SU-DHL-6 (cell line): ENCODE measurements at regions not wholly inside any gene's neighbourhood (a gene's known extent, or its start where the extent isn't known, plus 50 kb on each side); places are given as distances from the start of the nearest gene placed in this dataset.

ENCODE experiments used
- H2AFZ ChIP-seq: fragments of 200-600 bp; sonication (generic); 2 replicates; pipeline ENCODE4 v1.6.1; 2014; ENCODE audit warnings: low read depth, mild to moderate bottlenecking, moderate library complexity, mixed read lengths, antibody characterized with exemption, low read length; ENCODE audit not compliant: severe bottlenecking
- H3F3A ChIP-seq: fragments of 200-600 bp; shearing (Covaris generic); 2 replicates; pipeline ENCODE4 v1.6.0; 2016; ENCODE audit warnings: antibody characterized with exemption, mild to moderate bottlenecking; ENCODE audit not compliant: insufficient read depth
- H3K27ac ChIP-seq: fragments of 200-600 bp; sonication (generic); 2 replicates; pipeline ENCODE4 v1.5.1; 2016; ENCODE audit warnings: low read depth, mild to moderate bottlenecking, low read length, moderate library complexity, mixed read lengths
- H3K27me3 ChIP-seq: fragments of 200-600 bp; sonication (generic), shearing (Covaris generic); 2 replicates; pipeline ENCODE4 v1.6.0; 2014; ENCODE audit warnings: mild to moderate bottlenecking, low read length
- H3K36me3 ChIP-seq: fragments of 200-600 bp; sonication (generic); 2 replicates; pipeline ENCODE4 v1.6.1; 2014; ENCODE audit warnings: mild to moderate bottlenecking, low read length, mixed read lengths
- H3K4me2 ChIP-seq: fragments of 300-600, 200-600 bp; shearing (Covaris generic), sonication (generic); 2 replicates; pipeline ENCODE4 v1.6.0; 2014; ENCODE audit warnings: low read length, low read depth, mild to moderate bottlenecking; ENCODE audit not compliant: poor library complexity, severe bottlenecking
- H3K4me3 ChIP-seq: fragments of 200-600 bp; sonication (generic); 2 replicates; pipeline ENCODE4 v1.5.1; 2014; ENCODE audit warnings: antibody characterized with exemption, low read length, mild to moderate bottlenecking, mixed read lengths; ENCODE audit not compliant: insufficient read depth, poor library complexity, severe bottlenecking
- H3K79me2 ChIP-seq: fragments of 200-600 bp; sonication (generic); 2 replicates; pipeline ENCODE4 v1.6.1; 2014; ENCODE audit warnings: mild to moderate bottlenecking, low read length, moderate library complexity; ENCODE audit not compliant: insufficient read depth
- H3K9ac ChIP-seq: fragments of 200-600 bp; sonication (generic); 2 replicates; pipeline ENCODE4 v1.7.0; 2014; ENCODE audit warnings: mild to moderate bottlenecking, low read length
- H3K9me2 ChIP-seq: fragments of 200-600 bp; sonication (generic); replicated peaks from 2 replicates; pipeline ENCODE4 v1.6.1; 2014; ENCODE audit warnings: low read length; ENCODE audit not compliant: insufficient read depth
- H3K9me3 ChIP-seq: fragments of 200-600 bp; sonication (generic); 2 replicates; pipeline ENCODE4 v1.6.1; 2014; ENCODE audit warnings: low read length, mixed read lengths; ENCODE audit not compliant: insufficient read depth
- H4K20me1 ChIP-seq: fragments of 200-600 bp; sonication (generic); 2 replicates; pipeline ENCODE4 v1.6.1; 2014; ENCODE audit warnings: low read depth, mild to moderate bottlenecking, antibody characterized with exemption, low read length, moderate library complexity, mixed read lengths
- EZH2phosphoT487 ChIP-seq: fragments of 200-600 bp; sonication (generic), shearing (Covaris generic); conservative IDR thresholded peaks from 2 replicates; pipeline ENCODE4 v1.6.1; 2018; ENCODE audit warnings: mild to moderate bottlenecking, antibody characterized with exemption, low read length, moderate library complexity, mixed read lengths
- TF ChIP-seq, protein P1 (sequence below): fragments of 200-600 bp; sonication (generic); IDR thresholded peaks from one replicate; pipeline ENCODE4 v1.5.1; 2017; ENCODE audit warnings: antibody characterized with exemption, mild to moderate bottlenecking, low read length, moderate library complexity; ENCODE audit not compliant: insufficient read depth, poor library complexity, severe bottlenecking

- Histone ChIP-seq H3F3A (no peaks in the 10 kb centered on the region), H3K36me3 (no peaks in the 10 kb centered on the region), H3K27me3 (no peaks in the 10 kb centered on the region), H3K4me2 (no peak overlapping the region), H3K27ac (no peak overlapping the region), H4K20me1 (no peaks in the 10 kb centered on the region), H3K79me2 (no peaks in the 10 kb centered on the region), H3K4me3 (no peak overlapping the region), H3K9me3 (no peaks in the 10 kb centered on the region), H3K9ac (no peak overlapping the region), H2AFZ (no peak overlapping the region), H3K9me2 (no peaks in the 10 kb centered on the region; the same call in 1 of the 2 replicates)
- TF ChIP-seq EZH2phosphoT487, result no peak
- TF ChIP-seq, protein P1, sequence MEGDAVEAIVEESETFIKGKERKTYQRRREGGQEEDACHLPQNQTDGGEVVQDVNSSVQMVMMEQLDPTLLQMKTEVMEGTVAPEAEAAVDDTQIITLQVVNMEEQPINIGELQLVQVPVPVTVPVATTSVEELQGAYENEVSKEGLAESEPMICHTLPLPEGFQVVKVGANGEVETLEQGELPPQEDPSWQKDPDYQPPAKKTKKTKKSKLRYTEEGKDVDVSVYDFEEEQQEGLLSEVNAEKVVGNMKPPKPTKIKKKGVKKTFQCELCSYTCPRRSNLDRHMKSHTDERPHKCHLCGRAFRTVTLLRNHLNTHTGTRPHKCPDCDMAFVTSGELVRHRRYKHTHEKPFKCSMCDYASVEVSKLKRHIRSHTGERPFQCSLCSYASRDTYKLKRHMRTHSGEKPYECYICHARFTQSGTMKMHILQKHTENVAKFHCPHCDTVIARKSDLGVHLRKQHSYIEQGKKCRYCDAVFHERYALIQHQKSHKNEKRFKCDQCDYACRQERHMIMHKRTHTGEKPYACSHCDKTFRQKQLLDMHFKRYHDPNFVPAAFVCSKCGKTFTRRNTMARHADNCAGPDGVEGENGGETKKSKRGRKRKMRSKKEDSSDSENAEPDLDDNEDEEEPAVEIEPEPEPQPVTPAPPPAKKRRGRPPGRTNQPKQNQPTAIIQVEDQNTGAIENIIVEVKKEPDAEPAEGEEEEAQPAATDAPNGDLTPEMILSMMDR, result no peak
Observed at GRCh38 chr4:36930562-36931111, 313.9 kb upstream of the NWD2 start.

DNA sequence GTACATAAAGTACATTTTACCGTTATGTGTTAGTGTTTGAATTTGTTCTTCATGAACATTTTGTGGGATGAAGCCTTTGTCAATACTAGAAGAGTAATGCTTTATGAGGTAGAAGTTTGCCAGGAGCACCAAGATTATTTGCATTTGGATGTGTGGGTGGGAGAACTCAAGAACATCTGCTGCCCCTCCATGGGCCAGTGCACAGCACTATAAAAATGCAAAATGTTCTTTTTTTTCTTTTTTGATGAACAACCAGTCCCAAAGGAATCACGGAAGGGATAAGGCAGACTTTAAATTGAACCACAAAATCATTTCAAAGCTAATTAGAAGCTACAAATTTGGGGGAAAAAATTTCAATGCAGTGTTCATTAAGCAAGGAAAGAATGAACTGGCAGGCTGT lies 300.3 kb upstream of the NWD2 start:
- Histone ChIP-seq H3F3A (no peaks in the 10 kb centered on the region), H3K9me2 (no peaks in the 10 kb centered on the region), H3K79me2 (no peaks in the 10 kb centered on the region), H3K36me3 (no peaks in the 10 kb centered on the region), H3K4me3 (no peak overlapping the region), H3K9me3 (no peaks in the 10 kb centered on the region), H2AFZ (no peak overlapping the region), H3K27ac (no peak overlapping the region), H3K27me3 (no peaks in the 10 kb centered on the region), H4K20me1 (no peaks in the 10 kb centered on the region), H3K4me2 (no peak overlapping the region), H3K9ac (no peak overlapping the region)
- no peak for TF ChIP-seq EZH2phosphoT487
- TF ChIP-seq, protein P1, result no peak

GRCh38 chr4:36961420-36961819 lies 283.1 kb upstream of the NWD2 start:
- Histone ChIP-seq H3F3A (no peaks in the 10 kb centered on the region), H3K9ac (no peak overlapping the region), H3K27me3 (no peaks in the 10 kb centered on the region), H2AFZ (no peak overlapping the region), H3K9me2 (no peaks in the 10 kb centered on the region), H3K36me3 (no peaks in the 10 kb centered on the region), H4K20me1 (no peaks in the 10 kb centered on the region), H3K27ac (no peak overlapping the region), H3K9me3 (no peaks in the 10 kb centered on the region), H3K79me2 (no peaks in the 10 kb centered on the region), H3K4me3 (no peak overlapping the region), H3K4me2 (no peak overlapping the region)
- TF ChIP-seq EZH2phosphoT487, result no peak
- TF ChIP-seq, protein P1, result no peak
